HepG2 (cell line): ENCODE measurements at regions not wholly inside any gene's neighbourhood (a gene's known extent, or its start where the extent isn't known, plus 50 kb on each side); places are given as distances from the start of the nearest gene placed in this dataset.

Experiments
- CENPT ChIP-seq: sonication (generic); formaldehyde crosslinking; IDR thresholded peaks from 2 replicates; pipeline ENCODE4 v1.8.0; 2022; ENCODE audit warnings: low read depth, mild to moderate bottlenecking, moderate library complexity, missing genetic modification reagents
- FOXM1 ChIP-seq: sonication (generic); formaldehyde crosslinking; IDR thresholded peaks from 2 replicates; pipeline ENCODE4 v1.5.0; 2020; ENCODE audit warnings: missing genetic modification reagents
- GABPA ChIP-seq, 2 experiments: IDR thresholded peaks; 2 replicates each; pipeline ENCODE4 v1.6.1; 2011 to 2016; ENCODE audit warnings: low read depth in 2 of 2, low read length in 1 of 2, missing biosample characterization in 1 of 2, missing genetic modification characterization in 1 of 2
- HOMEZ ChIP-seq: IDR thresholded peaks from 2 replicates; pipeline ENCODE4 v1.6.1; 2016; ENCODE audit warnings: low read depth
- MXI1 ChIP-seq: IDR thresholded peaks from 3 replicates; pipeline ENCODE4 v1.6.1; 2012; ENCODE audit warnings: low read depth, low read length, inconsistent platforms, borderline replicate concordance
- MYC ChIP-seq: sonication (generic); formaldehyde crosslinking; IDR thresholded peaks from 2 replicates; pipeline ENCODE4 v1.9.0; 2021; ENCODE audit warnings: missing genetic modification reagents, borderline replicate concordance
- XBP1 ChIP-seq: sonication (generic); formaldehyde crosslinking; IDR thresholded peaks from 2 replicates; pipeline ENCODE4 v1.5.0; 2020; ENCODE audit warnings: missing genetic modification reagents
- ZBTB38 ChIP-seq: sonication (generic); formaldehyde crosslinking; IDR thresholded peaks from 2 replicates; pipeline ENCODE4 v1.5.1; 2020; ENCODE audit warnings: mild to moderate bottlenecking, missing genetic modification reagents

DNA sequence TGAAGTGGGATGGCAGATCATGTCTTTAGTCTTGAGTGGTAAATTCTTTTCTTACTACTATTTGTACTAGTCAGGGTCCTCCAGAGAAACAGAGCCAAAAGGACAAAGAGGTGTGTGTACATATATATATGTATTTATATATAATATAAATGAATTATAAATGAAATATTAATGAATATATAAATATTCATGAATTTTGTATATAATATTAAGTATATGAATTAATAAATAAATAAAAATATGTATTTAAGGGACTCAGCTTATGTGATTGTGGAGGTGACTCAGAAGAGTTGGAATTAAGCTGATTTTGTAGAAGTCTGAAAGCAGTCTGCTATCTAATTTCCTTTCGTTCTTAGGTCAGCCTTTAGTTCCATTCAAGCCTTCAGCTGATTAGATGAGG lies 265.3 kb upstream of the MMS22L start:
- no peak for TF ChIP-seq GABPA (IDR thresholded peaks at IDR 0.05; ENCODE audit: low read depth, low read length)
- TF ChIP-seq GABPA (CRISPR knock-in tag; IDR thresholded peaks at IDR 0.05; ENCODE audit: low read depth) = no peak
- TF ChIP-seq ZBTB38 = no peak
- no peak for TF ChIP-seq MYC (CRISPR knock-in tag)
- no peak for TF ChIP-seq XBP1 (CRISPR knock-in tag)
- TF ChIP-seq CENPT (CRISPR knock-in tag) = no peak
- TF ChIP-seq MXI1 = no peak
- TF ChIP-seq FOXM1 (CRISPR knock-in tag) = no peak
- TF ChIP-seq HOMEZ (CRISPR knock-in tag) = no peak
